ENCODE measurements at regions not wholly inside any gene's neighbourhood (a gene's known extent, or its start where the extent isn't known, plus 50 kb on each side); places are given as distances from the start of the nearest gene placed in this dataset.

DNA sequence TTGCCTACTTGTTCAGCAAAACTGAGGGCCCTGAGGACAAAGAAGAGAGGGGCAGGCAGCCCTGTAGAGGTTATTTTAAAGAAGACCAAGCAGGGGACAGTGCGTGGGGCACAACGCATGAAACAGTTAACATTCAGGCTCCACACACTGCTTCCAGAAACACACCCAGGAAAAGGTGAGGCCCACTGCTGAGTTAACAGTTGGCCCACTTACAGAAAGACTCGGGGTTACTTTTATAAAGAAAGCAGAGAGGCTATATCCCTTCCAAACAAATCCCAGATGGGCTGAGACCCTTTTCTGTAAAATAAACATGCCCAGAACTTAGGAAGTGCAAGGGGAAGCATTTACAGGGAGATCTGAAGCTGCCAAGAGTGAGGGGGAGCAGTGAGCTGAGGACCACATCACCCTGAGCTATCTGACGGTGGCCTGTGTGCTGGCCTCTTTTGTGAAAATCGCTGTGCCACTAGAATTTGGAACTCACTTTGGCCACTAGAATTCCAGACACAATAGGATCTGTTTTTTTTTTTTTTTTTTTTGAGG lies 49.8 kb upstream of the SSTR4 start:
- TF ChIP-seq YY1 (IDR thresholded peaks at IDR 0.05; ENCODE audit: low read depth, low read length) = no peak
- no peak for TF ChIP-seq MXI1 (IDR thresholded peaks at IDR 0.05; ENCODE audit: low read depth, low read length)
- no peak for TF ChIP-seq IKZF1 (conservative IDR thresholded peaks at IDR 0.05)
- TF ChIP-seq, protein P1, sequence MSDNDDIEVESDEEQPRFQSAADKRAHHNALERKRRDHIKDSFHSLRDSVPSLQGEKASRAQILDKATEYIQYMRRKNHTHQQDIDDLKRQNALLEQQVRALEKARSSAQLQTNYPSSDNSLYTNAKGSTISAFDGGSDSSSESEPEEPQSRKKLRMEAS (IDR thresholded peaks at IDR 0.05; ENCODE audit: low read depth, low read length) = no peak
- TF ChIP-seq, protein P2, sequence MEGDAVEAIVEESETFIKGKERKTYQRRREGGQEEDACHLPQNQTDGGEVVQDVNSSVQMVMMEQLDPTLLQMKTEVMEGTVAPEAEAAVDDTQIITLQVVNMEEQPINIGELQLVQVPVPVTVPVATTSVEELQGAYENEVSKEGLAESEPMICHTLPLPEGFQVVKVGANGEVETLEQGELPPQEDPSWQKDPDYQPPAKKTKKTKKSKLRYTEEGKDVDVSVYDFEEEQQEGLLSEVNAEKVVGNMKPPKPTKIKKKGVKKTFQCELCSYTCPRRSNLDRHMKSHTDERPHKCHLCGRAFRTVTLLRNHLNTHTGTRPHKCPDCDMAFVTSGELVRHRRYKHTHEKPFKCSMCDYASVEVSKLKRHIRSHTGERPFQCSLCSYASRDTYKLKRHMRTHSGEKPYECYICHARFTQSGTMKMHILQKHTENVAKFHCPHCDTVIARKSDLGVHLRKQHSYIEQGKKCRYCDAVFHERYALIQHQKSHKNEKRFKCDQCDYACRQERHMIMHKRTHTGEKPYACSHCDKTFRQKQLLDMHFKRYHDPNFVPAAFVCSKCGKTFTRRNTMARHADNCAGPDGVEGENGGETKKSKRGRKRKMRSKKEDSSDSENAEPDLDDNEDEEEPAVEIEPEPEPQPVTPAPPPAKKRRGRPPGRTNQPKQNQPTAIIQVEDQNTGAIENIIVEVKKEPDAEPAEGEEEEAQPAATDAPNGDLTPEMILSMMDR (IDR thresholded peaks at IDR 0.05 in 2 of 3, conservative IDR thresholded peaks at IDR 0.05 in 1 of 3; ENCODE audit: control insufficient read depth in 2 of 3, extremely low read depth in 1 of 3, insufficient read depth in 1 of 3, low read depth in 3 of 3, low read length in 3 of 3) = no peak
- TF ChIP-seq EZH2 (IDR thresholded peaks at IDR 0.05; ENCODE audit: borderline replicate concordance, control insufficient read depth, low read depth, low read length) = no peak
- TF ChIP-seq HDAC6 (IDR thresholded peaks at IDR 0.05; ENCODE audit: unreplicated experiment) = no peak

Measured in GM12878 (cell line).